Stimulated activated CD8-positive, alpha-beta memory T cell treated with anti-CD3 and anti-CD28 coated beads, Interleukin-2, amount 100 ng/mL, for 1 hour (primary cell): ENCODE measurements at regions not wholly inside any gene's neighbourhood (a gene's known extent, or its start where the extent isn't known, plus 50 kb on each side); places are given as distances from the start of the nearest gene placed in this dataset.
A peak's percentile ranks its signal among the peaks of the same experiment; 100 is the strongest.
"Not testable (repeated sequence)": the region's sequence is repeated elsewhere in the genome, so short reads cannot be mapped to it uniquely, and the experiment has no call there.

Source experiments
- DNase-seq, 2 donors: peaks; one replicate each; pipeline ENCODE4 v3.0.0-alpha.2; 2020; ENCODE audit warnings: low read depth in 2 of 2

GRCh38 chrX:89539150-89539549, 382.6 kb upstream of the TGIF2LX start:
- not testable (repeated sequence) for DNase-seq

- not testable (repeated sequence) for DNase-seq
Measured at GRCh38 chrX:89557146-89557545, 364.6 kb upstream of the TGIF2LX start.

- not testable (repeated sequence) for DNase-seq
Measured at GRCh38 chrX:89562079-89562478, 359.6 kb upstream of the TGIF2LX start.

- DNase-seq: not testable (repeated sequence)
Measured at GRCh38 chrX:89563107-89563506, 358.6 kb upstream of the TGIF2LX start.

- not testable (repeated sequence) for DNase-seq
Measured at GRCh38 chrX:89567787-89568186, 353.9 kb upstream of the TGIF2LX start.

- DNase-seq: not testable (repeated sequence)
Measured at GRCh38 chrX:89581868-89582267, 339.8 kb upstream of the TGIF2LX start.

GRCh38 chrX:89631858-89632257, 289.9 kb upstream of the TGIF2LX start:
- DNase-seq: not testable (repeated sequence)

- DNase-seq: not testable (repeated sequence)
Measured at GRCh38 chrX:89635887-89636286, 285.8 kb upstream of the TGIF2LX start.

- DNase-seq: not testable (repeated sequence)
Measured at GRCh38 chrX:89658662-89659061, 263.0 kb upstream of the TGIF2LX start.

GRCh38 chrX:89706481-89706880, 215.2 kb upstream of the TGIF2LX start:
- DNase-seq: not testable (repeated sequence)

- not testable (repeated sequence) for DNase-seq
Measured at GRCh38 chrX:89707363-89707927, 214.3 kb upstream of the TGIF2LX start.

- not testable (repeated sequence) for DNase-seq
Measured at GRCh38 chrX:89734367-89734766, 187.3 kb upstream of the TGIF2LX start.

- DNase-seq: not testable (repeated sequence)
Measured at GRCh38 chrX:89756466-89756865, 165.2 kb upstream of the TGIF2LX start.

GRCh38 chrX:89757767-89758166, 163.9 kb upstream of the TGIF2LX start:
- DNase-seq: not testable (repeated sequence)

- not testable (repeated sequence) for DNase-seq
Measured at GRCh38 chrX:89759076-89759685, 162.5 kb upstream of the TGIF2LX start.

GRCh38 chrX:89771639-89772038, 150.1 kb upstream of the TGIF2LX start:
- not testable (repeated sequence) for DNase-seq

GRCh38 chrX:89811440-89811839, 110.3 kb upstream of the TGIF2LX start:
- DNase-seq: not testable (repeated sequence)

GRCh38 chrX:89839723-89840122, 82.0 kb upstream of the TGIF2LX start:
- not testable (repeated sequence) for DNase-seq

- peak in 1 of 2 donors; percentile 0 for DNase-seq
Measured at GRCh38 chrX:89871662-89872061, 50.0 kb upstream of the TGIF2LX start.
